ENCODE measurements at regions not wholly inside any gene's neighbourhood (a gene's known extent, or its start where the extent isn't known, plus 50 kb on each side); places are given as distances from the start of the nearest gene placed in this dataset.

GRCh38 chr9:2269778-2270177 is 254.6 kb downstream of the SMARCA2 start:
- TF ChIP-seq CTCF (IDR thresholded peaks at IDR 0.05), result no peak
- no peak for TF ChIP-seq POLR2A (IDR thresholded peaks at IDR 0.05)
